Activated CD8-positive, alpha-beta memory T cell treated with anti-CD3 and anti-CD28 coated beads for 36 hours (primary cell): ENCODE measurements at regions not wholly inside any gene's neighbourhood (a gene's known extent, or its start where the extent isn't known, plus 50 kb on each side); places are given as distances from the start of the nearest gene placed in this dataset.

ENCODE experiments used
- CTCF ChIA-PET: fragments of 350-600 bp; sonication (Branson Sonifier 250); formaldehyde crosslinking; loops from one replicate; lab custom pipeline; 2021; ENCODE audit warnings: antibody characterized with exemption; lab: Charles Lee
- POLR2A ChIA-PET: fragments of 350-600 bp; sonication (Branson Sonifier 250); formaldehyde crosslinking; loops from one replicate; lab custom pipeline; 2021; ENCODE audit warnings: antibody characterized with exemption; lab: Charles Lee

GRCh38 chr13:34076943-34077703 lies 259.2 kb downstream of the RFC3 start:
- CTCF ChIA-PET = no interaction called here
- POLR2A ChIA-PET = no interaction called here

- ChIA-PET CTCF (no interaction called here), POLR2A (no interaction called here)
These were observed 260.5 kb downstream of the RFC3 start for GRCh38 chr13:34078334-34078999.

- POLR2A ChIA-PET = no interaction called here
These were observed 267.3 kb downstream of the RFC3 start for GRCh38 chr13:34085204-34085603.

GRCh38 chr13:34086281-34086680 lies 268.3 kb downstream of the RFC3 start:
- POLR2A ChIA-PET = no interaction called here
- CTCF ChIA-PET = no interaction called here

More at GRCh38 chr13:34085204-34085603, 267.3 kb downstream of the RFC3 start:
- CTCF ChIA-PET = no interaction called here

- CTCF ChIA-PET = no interaction called here
- POLR2A ChIA-PET = no interaction called here
These were observed 269.8 kb downstream of the RFC3 start for GRCh38 chr13:34087791-34088190.

- ChIA-PET CTCF (no interaction called here), POLR2A (no interaction called here)
These were observed 285.9 kb downstream of the RFC3 start for GRCh38 chr13:34103854-34104253.

- ChIA-PET CTCF (no interaction called here), POLR2A (no interaction called here)
These were observed 286.9 kb downstream of the RFC3 start for GRCh38 chr13:34104853-34105252.

- ChIA-PET CTCF (no interaction called here), POLR2A (no interaction called here)
These were observed 289.9 kb downstream of the RFC3 start for GRCh38 chr13:34107806-34108205.

- POLR2A ChIA-PET = no interaction called here
- CTCF ChIA-PET = no interaction called here
These were observed 290.5 kb downstream of the RFC3 start for GRCh38 chr13:34108410-34108809.

GRCh38 chr13:34114581-34114980 lies 296.6 kb downstream of the RFC3 start:
- ChIA-PET CTCF (no interaction called here), POLR2A (no interaction called here)

GRCh38 chr13:34116651-34117050 lies 298.7 kb downstream of the RFC3 start:
- POLR2A ChIA-PET = no interaction called here
- CTCF ChIA-PET = no interaction called here

- ChIA-PET POLR2A (no interaction called here), CTCF (no interaction called here)
These were observed 306.8 kb downstream of the RFC3 start for GRCh38 chr13:34124666-34125306.

- ChIA-PET POLR2A (no interaction called here), CTCF (no interaction called here)
These were observed 309.6 kb downstream of the RFC3 start for GRCh38 chr13:34127523-34127922.

- POLR2A ChIA-PET = no interaction called here
- CTCF ChIA-PET = no interaction called here
These were observed 310.7 kb downstream of the RFC3 start for GRCh38 chr13:34128661-34129060.

GRCh38 chr13:34129436-34129835 lies 311.5 kb downstream of the RFC3 start:
- CTCF ChIA-PET = no interaction called here
- POLR2A ChIA-PET = no interaction called here

GRCh38 chr13:34137200-34137599 lies 319.3 kb downstream of the RFC3 start:
- POLR2A ChIA-PET = no interaction called here
- CTCF ChIA-PET = no interaction called here

- POLR2A ChIA-PET = no interaction called here
- CTCF ChIA-PET = no interaction called here
These were observed 321.8 kb downstream of the RFC3 start for GRCh38 chr13:34139660-34140227.

- CTCF ChIA-PET = no interaction called here
- POLR2A ChIA-PET = no interaction called here
These were observed 325.7 kb downstream of the RFC3 start for GRCh38 chr13:34143637-34144036.

- ChIA-PET POLR2A (no interaction called here), CTCF (no interaction called here)
These were observed 326.2 kb downstream of the RFC3 start for GRCh38 chr13:34144142-34144541.

GRCh38 chr13:34145061-34145460 lies 327.1 kb downstream of the RFC3 start:
- ChIA-PET CTCF (no interaction called here), POLR2A (no interaction called here)
